ENCODE measurements at regions not wholly inside any gene's neighbourhood (a gene's known extent, or its start where the extent isn't known, plus 50 kb on each side); places are given as distances from the start of the nearest gene placed in this dataset.

- Histone ChIP-seq H3K36me3 (no peaks in the 10 kb centered on the region), H3K4me1 (no peaks in the 10 kb centered on the region), H3K9me3 (no peaks in the 10 kb centered on the region), H3K27ac (no peak overlapping the region), H3K4me3 (no peak overlapping the region), H3K27me3 (no peaks in the 10 kb centered on the region)
- intact Hi-C loops (cut with DNase I), result no loop called here
- no peak for TF ChIP-seq CTCF (IDR thresholded peaks at IDR 0.05)
- no peak for DNase-seq (ENCODE audit: low spot score in 2 of 2)
Measured at GRCh38 chr7:125450749-125451148, 521.1 kb upstream of the POT1 start.

GRCh38 chr7:125445836-125446235 lies 516.2 kb upstream of the POT1 start:
- Histone ChIP-seq H3K4me1 (no peaks in the 10 kb centered on the region), H3K27me3 (no peaks in the 10 kb centered on the region), H3K27ac (no peak overlapping the region), H3K9me3 (no peaks in the 10 kb centered on the region), H3K4me3 (no peak overlapping the region), H3K36me3 (no peaks in the 10 kb centered on the region)
- intact Hi-C loops (cut with DNase I), result no loop called here
- TF ChIP-seq CTCF (IDR thresholded peaks at IDR 0.05), result no peak
- no peak for DNase-seq (ENCODE audit: low spot score in 2 of 2)

- no peaks in the 10 kb centered on the region for H3K27me3 ChIP-seq
- H3K27ac ChIP-seq, result no peak overlapping the region
- H3K4me1 ChIP-seq, result no peaks in the 10 kb centered on the region
- H3K36me3 ChIP-seq, result no peaks in the 10 kb centered on the region
- no peak for DNase-seq (ENCODE audit: low spot score in 2 of 2)
- no peaks in the 10 kb centered on the region for H3K9me3 ChIP-seq
- intact Hi-C loops (cut with DNase I), result no loop called here
- TF ChIP-seq CTCF (IDR thresholded peaks at IDR 0.05), result no peak
- no peak overlapping the region for H3K4me3 ChIP-seq
Measured at GRCh38 chr7:125444864-125445263, 515.2 kb upstream of the POT1 start.

- no peak for TF ChIP-seq CTCF (IDR thresholded peaks at IDR 0.05)
- no peaks in the 10 kb centered on the region for H3K36me3 ChIP-seq
- intact Hi-C loops (cut with DNase I), result no loop called here
Measured at GRCh38 chr7:125436220-125436619, 506.6 kb upstream of the POT1 start.

GRCh38 chr7:125431349-125431748 lies 501.7 kb upstream of the POT1 start:
- no peaks in the 10 kb centered on the region for H3K9me3 ChIP-seq
- no peaks in the 10 kb centered on the region for H3K27me3 ChIP-seq
- no peak for DNase-seq (ENCODE audit: low spot score in 2 of 2)
- intact Hi-C loops (cut with DNase I), result no loop called here
- no peak for TF ChIP-seq CTCF (IDR thresholded peaks at IDR 0.05)
- no peaks in the 10 kb centered on the region for H3K36me3 ChIP-seq
- no peak overlapping the region for H3K4me3 ChIP-seq
- H3K27ac ChIP-seq, result no peak overlapping the region
- H3K4me1 ChIP-seq, result no peaks in the 10 kb centered on the region

More at GRCh38 chr7:125436220-125436619, 506.6 kb upstream of the POT1 start:
- H3K4me3 ChIP-seq, result no peak overlapping the region
- no peak overlapping the region for H3K27ac ChIP-seq
- H3K9me3 ChIP-seq, result no peaks in the 10 kb centered on the region
- no peaks in the 10 kb centered on the region for H3K27me3 ChIP-seq
- DNase-seq (ENCODE audit: low spot score in 2 of 2), result no peak
- no peaks in the 10 kb centered on the region for H3K4me1 ChIP-seq

- Histone ChIP-seq H3K9me3 (no peaks in the 10 kb centered on the region), H3K36me3 (no peaks in the 10 kb centered on the region), H3K27me3 (no peaks in the 10 kb centered on the region), H3K4me3 (no peak overlapping the region), H3K4me1 (no peaks in the 10 kb centered on the region), H3K27ac (no peak overlapping the region)
- no peak for TF ChIP-seq CTCF (IDR thresholded peaks at IDR 0.05)
- intact Hi-C loops (cut with DNase I), result no loop called here
- DNase-seq (ENCODE audit: low spot score in 2 of 2), result no peak
Measured at GRCh38 chr7:125430013-125430412, 500.4 kb upstream of the POT1 start.
